IPS-18c (cell line): ENCODE measurements at regions not wholly inside any gene's neighbourhood (a gene's known extent, or its start where the extent isn't known, plus 50 kb on each side); places are given as distances from the start of the nearest gene placed in this dataset.

ENCODE experiments used
- H3K4me3 ChIP-seq: 2 replicates; pipeline ENCODE4 v1.7.0; 2013; ENCODE audit warnings: low read depth, mild to moderate bottlenecking, low read length, moderate library complexity; ENCODE audit not compliant: insufficient read depth
- H3K9me3 ChIP-seq: one replicate; pipeline ENCODE4 v1.6.1; 2013; ENCODE audit warnings: mild to moderate bottlenecking, low read length, moderate library complexity; ENCODE audit not compliant: control insufficient read depth, insufficient read depth

- no peaks in the 10 kb centered on the region for H3K9me3 ChIP-seq
- no peak overlapping the region for H3K4me3 ChIP-seq
Measured at GRCh38 chr13:40486518-40487163, 179.8 kb downstream of the FOXO1 start.

- Histone ChIP-seq H3K4me3 (no peak overlapping the region), H3K9me3 (no peaks in the 10 kb centered on the region)
Measured at GRCh38 chr13:40488869-40489391, 177.5 kb downstream of the FOXO1 start.

GRCh38 chr13:40490086-40490758 lies 176.2 kb downstream of the FOXO1 start:
- Histone ChIP-seq H3K4me3 (no peak overlapping the region), H3K9me3 (no peaks in the 10 kb centered on the region)

GRCh38 chr13:40492511-40492910 lies 173.9 kb downstream of the FOXO1 start:
- H3K4me3 ChIP-seq = no peak overlapping the region
- no peaks in the 10 kb centered on the region for H3K9me3 ChIP-seq

- no peaks in the 10 kb centered on the region for H3K9me3 ChIP-seq
- H3K4me3 ChIP-seq = no peak overlapping the region
Measured at GRCh38 chr13:40494513-40494912, 171.9 kb downstream of the FOXO1 start.

GRCh38 chr13:40494946-40495620 lies 171.4 kb downstream of the FOXO1 start:
- no peaks in the 10 kb centered on the region for H3K9me3 ChIP-seq
- H3K4me3 ChIP-seq = no peak overlapping the region

GRCh38 chr13:40495621-40496001 lies 170.8 kb downstream of the FOXO1 start:
- Histone ChIP-seq H3K9me3 (no peaks in the 10 kb centered on the region), H3K4me3 (no peak overlapping the region)

- H3K4me3 ChIP-seq = no peak overlapping the region
- H3K9me3 ChIP-seq = no peaks in the 10 kb centered on the region
Measured at GRCh38 chr13:40496035-40496810, 170.2 kb downstream of the FOXO1 start.

- H3K9me3 ChIP-seq = no peaks in the 10 kb centered on the region
- H3K4me3 ChIP-seq = no peak overlapping the region
Measured at GRCh38 chr13:40498461-40498860, 168.0 kb downstream of the FOXO1 start.

- no peak overlapping the region for H3K4me3 ChIP-seq
- H3K9me3 ChIP-seq = no peaks in the 10 kb centered on the region
Measured at GRCh38 chr13:40502236-40502635, 164.2 kb downstream of the FOXO1 start.

- no peak overlapping the region for H3K4me3 ChIP-seq
- H3K9me3 ChIP-seq = no peaks in the 10 kb centered on the region
Measured at GRCh38 chr13:40503011-40503410, 163.4 kb downstream of the FOXO1 start.

- no peak overlapping the region for H3K4me3 ChIP-seq
- no peaks in the 10 kb centered on the region for H3K9me3 ChIP-seq
Measured at GRCh38 chr13:40503966-40504591, 162.4 kb downstream of the FOXO1 start.

GRCh38 chr13:40504641-40505040 lies 161.8 kb downstream of the FOXO1 start:
- no peaks in the 10 kb centered on the region for H3K9me3 ChIP-seq
- no peak overlapping the region for H3K4me3 ChIP-seq

GRCh38 chr13:40505196-40505595 lies 161.2 kb downstream of the FOXO1 start:
- Histone ChIP-seq H3K9me3 (no peaks in the 10 kb centered on the region), H3K4me3 (no peak overlapping the region)
